HEK293 (cell line): ENCODE measurements at regions not wholly inside any gene's neighbourhood (a gene's known extent, or its start where the extent isn't known, plus 50 kb on each side); places are given as distances from the start of the nearest gene placed in this dataset.

Source experiments
- CTCF ChIA-PET: fragments of 350-600 bp; formaldehyde crosslinking; extraction: SDS; loops from one replicate; lab custom pipeline; 2021; ENCODE audit warnings: antibody characterized with exemption; lab: Yijun Ruan, JAX
- POLR2A ChIA-PET: fragments of 300-600 bp; formaldehyde crosslinking; extraction: SDS; loops from one replicate; lab custom pipeline; 2020; ENCODE audit warnings: antibody characterized with exemption, inconsistent platforms; lab: Yijun Ruan, JAX
- H3K27ac ChIP-seq: fragments of 200-500 bp; sonication (Bioruptor generic); 2 replicates; pipeline ENCODE4 v1.5.1; 2014; ENCODE audit warnings: low read depth, low read length, control low read depth, inconsistent platforms; ENCODE audit errors: extremely low read depth
- H3K36me3 ChIP-seq, 2 experiments: fragments of 200-500 bp in 1 of 2; sonication (Bioruptor generic) in 1 of 2; 1 replicate in 1 of 2; 2 replicates in 1 of 2; pipeline ENCODE4 v1.5.1; 2014 to 2017; ENCODE audit warnings: inconsistent platforms in 2 of 2, low read length in 2 of 2; ENCODE audit not compliant: control insufficient read depth in 2 of 2, insufficient read depth in 1 of 2
- H3K4me1 ChIP-seq: fragments of 200-500 bp; sonication (Bioruptor generic); 2 replicates; pipeline ENCODE4 v1.5.1; 2014; ENCODE audit warnings: mild to moderate bottlenecking, low read length, inconsistent platforms; ENCODE audit not compliant: control insufficient read depth, insufficient read depth
- H3K4me3 ChIP-seq: 2 replicates; pipeline ENCODE4 v1.5.1; 2011; ENCODE audit warnings: low read depth, mild to moderate bottlenecking, control low read depth, low read length, moderate library complexity
- H3K9me3 ChIP-seq: fragments of 200-500 bp; sonication (Bioruptor generic); 2 replicates; pipeline ENCODE4 v1.5.1; 2014; ENCODE audit warnings: low read depth, low read length, inconsistent platforms; ENCODE audit not compliant: control insufficient read depth, insufficient read depth
- AEBP2 ChIP-seq: fragments of 450-650 bp; formaldehyde crosslinking; IDR thresholded peaks from 2 replicates; pipeline ENCODE4 v1.5.1; 2016; ENCODE audit warnings: missing biosample characterization, missing genetic modification characterization, borderline replicate concordance
- HOXA7 ChIP-seq: sonication (generic); formaldehyde crosslinking; IDR thresholded peaks from 2 replicates; pipeline ENCODE4 v1.8.1; 2022; ENCODE audit warnings: missing genetic modification reagents, borderline replicate concordance
- IKZF3 ChIP-seq: fragments of 450-650 bp; IDR thresholded peaks from 2 replicates; pipeline ENCODE4 v1.5.0; 2018; ENCODE audit warnings: missing biosample characterization, mild to moderate bottlenecking, missing genetic modification characterization, moderate library complexity
- PBX3 ChIP-seq: sonication (generic); formaldehyde crosslinking; IDR thresholded peaks from 2 replicates; pipeline ENCODE4 v1.8.1; 2022; ENCODE audit warnings: mild to moderate bottlenecking, moderate library complexity, missing genetic modification reagents
- ZBTB1 ChIP-seq: fragments of 450-650 bp; formaldehyde crosslinking; IDR thresholded peaks from 2 replicates; pipeline ENCODE4 v1.5.1; 2016; ENCODE audit warnings: missing biosample characterization, missing genetic modification characterization
- ZFP41 ChIP-seq: fragments of 450-650 bp; formaldehyde crosslinking; IDR thresholded peaks from 2 replicates; pipeline ENCODE4 v1.5.1; 2016; ENCODE audit warnings: missing biosample characterization, missing genetic modification characterization, borderline replicate concordance
- ZFP69B ChIP-seq: fragments of 450-650 bp; formaldehyde crosslinking; IDR thresholded peaks from 2 replicates; pipeline ENCODE4 v1.5.1; 2016; ENCODE audit warnings: missing biosample characterization, missing genetic modification characterization
- ZNF157 ChIP-seq: fragments of 450-650 bp; formaldehyde crosslinking; IDR thresholded peaks from 2 replicates; pipeline ENCODE4 v1.5.1; 2016; ENCODE audit warnings: missing biosample characterization, missing genetic modification characterization
- ZNF202 ChIP-seq: fragments of 450-650 bp; formaldehyde crosslinking; IDR thresholded peaks from 2 replicates; pipeline ENCODE4 v1.5.1; 2016; ENCODE audit warnings: missing biosample characterization, missing genetic modification characterization, borderline replicate concordance
- ZNF211 ChIP-seq: fragments of 450-650 bp; formaldehyde crosslinking; IDR thresholded peaks from 2 replicates; pipeline ENCODE4 v1.5.1; 2016; ENCODE audit warnings: low read depth, missing biosample characterization, missing genetic modification characterization
- ZNF223 ChIP-seq: fragments of 450-650 bp; formaldehyde crosslinking; IDR thresholded peaks from 2 replicates; pipeline ENCODE4 v1.5.1; 2016; ENCODE audit warnings: missing biosample characterization, missing genetic modification characterization
- ZNF324 ChIP-seq: fragments of 450-650 bp; formaldehyde crosslinking; IDR thresholded peaks from 2 replicates; pipeline ENCODE4 v1.5.1; 2016; ENCODE audit warnings: missing biosample characterization, missing genetic modification characterization
- ZNF350 ChIP-seq: fragments of 450-650 bp; formaldehyde crosslinking; IDR thresholded peaks from 2 replicates; pipeline ENCODE4 v1.5.0; 2017; ENCODE audit warnings: missing biosample characterization, mild to moderate bottlenecking, missing genetic modification characterization
- ZNF426 ChIP-seq: fragments of 450-650 bp; formaldehyde crosslinking; IDR thresholded peaks from 2 replicates; pipeline ENCODE4 v1.5.1; 2017; ENCODE audit warnings: missing biosample characterization, missing genetic modification characterization, mild to moderate bottlenecking, inconsistent platforms, moderate library complexity
- ZNF48 ChIP-seq: fragments of 450-650 bp; formaldehyde crosslinking; IDR thresholded peaks from 2 replicates; pipeline ENCODE4 v1.5.1; 2016; ENCODE audit warnings: missing biosample characterization, missing genetic modification characterization
- TF ChIP-seq, protein P1 (sequence below): fragments of 450-650 bp; formaldehyde crosslinking; IDR thresholded peaks from 2 replicates; pipeline ENCODE4 v1.5.1; 2016; ENCODE audit warnings: missing biosample characterization, missing genetic modification characterization

DNA sequence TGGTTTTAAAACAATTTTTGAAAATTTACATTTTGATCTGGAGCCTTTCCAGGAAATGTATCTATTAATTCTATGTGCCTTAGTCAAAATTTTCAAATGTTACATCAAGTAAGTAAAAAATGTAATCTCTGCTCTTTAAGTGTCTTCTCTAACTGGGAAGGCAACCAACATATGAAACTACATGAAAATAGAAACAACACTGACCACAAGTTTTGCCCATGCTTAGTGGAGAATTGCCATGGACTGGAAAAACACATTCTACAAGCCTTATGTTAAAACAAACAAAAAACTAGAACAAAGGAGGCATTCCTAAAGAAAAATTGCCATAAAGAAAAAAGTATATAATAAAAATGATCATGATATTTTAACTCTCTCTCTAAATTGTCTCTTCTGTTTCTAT is 75.9 kb upstream of the SPRED1 start:
- no peak overlapping the region for H3K4me3 ChIP-seq
- H3K27ac ChIP-seq = no peak overlapping the region
- H3K36me3 ChIP-seq = no peaks in the 10 kb centered on the region
- TF ChIP-seq ZNF48 (tag by site-specific recombination) = no peak
- POLR2A ChIA-PET = no interaction called here
- H3K9me3 ChIP-seq = no peaks in the 10 kb centered on the region
- H3K4me1 ChIP-seq = no peaks in the 10 kb centered on the region
- CTCF ChIA-PET = interaction anchor here (0.6 kb wide), 1 partner anchor 282 kb away, joined by 5 read pairs; no protein-coding TSS in a partner anchor

- POLR2A ChIA-PET = no interaction called here
- H3K36me3 ChIP-seq = no peaks in the 10 kb centered on the region
- H3K9me3 ChIP-seq = no peaks in the 10 kb centered on the region
- H3K4me1 ChIP-seq = no peaks in the 10 kb centered on the region
- CTCF ChIA-PET = no interaction called here
- no peak overlapping the region for H3K4me3 ChIP-seq
- TF ChIP-seq IKZF3 (tag by site-specific recombination) (no peak), ZNF223 (tag by site-specific recombination) (no peak), AEBP2 (tag by site-specific recombination) (no peak), PBX3 (CRISPR knock-in tag) (no peak)
- no peak overlapping the region for H3K27ac ChIP-seq
Measured at GRCh38 chr15:38182900-38183299, 69.7 kb upstream of the SPRED1 start.

GRCh38 chr15:38186507-38186906 is 66.1 kb upstream of the SPRED1 start:
- H3K4me3 ChIP-seq = no peak overlapping the region
- CTCF ChIA-PET = no interaction called here
- H3K4me1 ChIP-seq = no peaks in the 10 kb centered on the region
- TF ChIP-seq ZFP41 (tag by site-specific recombination) = no peak
- TF ChIP-seq ZNF350 (tag by site-specific recombination) = no peak
- no peak for TF ChIP-seq ZNF211 (tag by site-specific recombination)
- no peak for TF ChIP-seq ZNF202 (tag by site-specific recombination)
- no peak for TF ChIP-seq ZBTB1 (tag by site-specific recombination)
- no peak for TF ChIP-seq ZNF324
- TF ChIP-seq ZNF426 (tag by site-specific recombination) = no peak
- TF ChIP-seq ZNF157 = no peak
- TF ChIP-seq ZFP69B (tag by site-specific recombination) = no peak
- TF ChIP-seq, protein P1, sequence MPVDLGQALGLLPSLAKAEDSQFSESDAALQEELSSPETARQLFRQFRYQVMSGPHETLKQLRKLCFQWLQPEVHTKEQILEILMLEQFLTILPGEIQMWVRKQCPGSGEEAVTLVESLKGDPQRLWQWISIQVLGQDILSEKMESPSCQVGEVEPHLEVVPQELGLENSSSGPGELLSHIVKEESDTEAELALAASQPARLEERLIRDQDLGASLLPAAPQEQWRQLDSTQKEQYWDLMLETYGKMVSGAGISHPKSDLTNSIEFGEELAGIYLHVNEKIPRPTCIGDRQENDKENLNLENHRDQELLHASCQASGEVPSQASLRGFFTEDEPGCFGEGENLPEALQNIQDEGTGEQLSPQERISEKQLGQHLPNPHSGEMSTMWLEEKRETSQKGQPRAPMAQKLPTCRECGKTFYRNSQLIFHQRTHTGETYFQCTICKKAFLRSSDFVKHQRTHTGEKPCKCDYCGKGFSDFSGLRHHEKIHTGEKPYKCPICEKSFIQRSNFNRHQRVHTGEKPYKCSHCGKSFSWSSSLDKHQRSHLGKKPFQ (tag by site-specific recombination) = no peak
- no peak for TF ChIP-seq HOXA7 (CRISPR knock-in tag)
- TF ChIP-seq, all 188 proteins: peak for 0
- no peak overlapping the region for H3K27ac ChIP-seq
- POLR2A ChIA-PET = no interaction called here
- no peaks in the 10 kb centered on the region for H3K36me3 ChIP-seq
- H3K9me3 ChIP-seq = no peaks in the 10 kb centered on the region
